ENCODE measurements at regions not wholly inside any gene's neighbourhood (a gene's known extent, or its start where the extent isn't known, plus 50 kb on each side); places are given as distances from the start of the nearest gene placed in this dataset.

DNA sequence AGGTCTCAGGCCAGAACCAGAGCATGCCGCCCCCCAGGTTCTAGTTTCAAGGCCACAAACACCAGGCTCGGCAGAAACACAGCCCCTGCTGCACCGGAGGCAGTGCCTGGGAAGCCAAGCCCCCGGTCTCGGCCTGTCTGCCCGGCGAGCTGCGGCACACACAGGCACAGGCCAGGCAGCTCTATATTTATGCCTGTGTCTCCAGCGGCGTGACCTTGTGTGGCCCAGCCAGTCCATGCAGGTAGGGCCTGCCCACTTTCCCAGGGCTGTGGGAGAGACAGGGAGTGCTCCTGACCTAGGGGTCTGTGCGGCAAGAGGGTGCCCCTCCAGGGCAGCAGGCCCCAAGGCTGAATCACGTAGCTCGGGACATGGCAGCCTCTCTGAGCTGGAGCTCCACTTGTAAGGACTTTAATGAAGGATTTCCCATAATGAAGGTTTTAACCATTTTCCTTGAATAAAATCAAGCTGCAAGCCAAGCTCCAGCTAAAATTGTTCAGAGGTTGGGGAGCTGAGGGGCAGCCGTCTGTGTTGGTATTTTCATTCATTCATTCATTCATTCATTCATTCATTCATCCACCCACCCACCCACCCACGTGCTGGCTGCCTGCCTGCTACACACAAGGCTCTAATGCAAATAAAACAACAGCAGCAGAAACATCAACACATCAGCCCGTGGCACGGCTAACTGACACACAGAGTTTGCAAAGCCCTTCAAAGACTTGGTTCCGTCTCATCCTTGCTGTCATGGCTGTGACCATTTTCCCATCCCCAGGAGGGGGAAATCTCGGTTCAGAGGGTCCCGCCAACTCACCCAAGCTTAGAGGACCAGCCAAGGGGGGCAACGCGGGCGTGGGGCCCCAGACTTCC is 92.0 kb downstream of the RFLNA start:
- TF ChIP-seq, protein P1, sequence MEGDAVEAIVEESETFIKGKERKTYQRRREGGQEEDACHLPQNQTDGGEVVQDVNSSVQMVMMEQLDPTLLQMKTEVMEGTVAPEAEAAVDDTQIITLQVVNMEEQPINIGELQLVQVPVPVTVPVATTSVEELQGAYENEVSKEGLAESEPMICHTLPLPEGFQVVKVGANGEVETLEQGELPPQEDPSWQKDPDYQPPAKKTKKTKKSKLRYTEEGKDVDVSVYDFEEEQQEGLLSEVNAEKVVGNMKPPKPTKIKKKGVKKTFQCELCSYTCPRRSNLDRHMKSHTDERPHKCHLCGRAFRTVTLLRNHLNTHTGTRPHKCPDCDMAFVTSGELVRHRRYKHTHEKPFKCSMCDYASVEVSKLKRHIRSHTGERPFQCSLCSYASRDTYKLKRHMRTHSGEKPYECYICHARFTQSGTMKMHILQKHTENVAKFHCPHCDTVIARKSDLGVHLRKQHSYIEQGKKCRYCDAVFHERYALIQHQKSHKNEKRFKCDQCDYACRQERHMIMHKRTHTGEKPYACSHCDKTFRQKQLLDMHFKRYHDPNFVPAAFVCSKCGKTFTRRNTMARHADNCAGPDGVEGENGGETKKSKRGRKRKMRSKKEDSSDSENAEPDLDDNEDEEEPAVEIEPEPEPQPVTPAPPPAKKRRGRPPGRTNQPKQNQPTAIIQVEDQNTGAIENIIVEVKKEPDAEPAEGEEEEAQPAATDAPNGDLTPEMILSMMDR (IDR thresholded peaks at IDR 0.05), result no peak
- TF ChIP-seq ZFX (IDR thresholded peaks at IDR 0.05; ENCODE audit: borderline replicate concordance), result no peak
